Stimulated activated CD4-positive, alpha-beta T cell treated with anti-CD3 and anti-CD28 coated beads, Interleukin-12 subunit alpha, Interleukin-12 subunit beta, amount 100 ng/mL, for 24 hours (primary cell): ENCODE measurements at regions not wholly inside any gene's neighbourhood (a gene's known extent, or its start where the extent isn't known, plus 50 kb on each side); places are given as distances from the start of the nearest gene placed in this dataset.
"Not testable (repeated sequence)": the region's sequence is repeated elsewhere in the genome, so short reads cannot be mapped to it uniquely, and the experiment has no call there.

Experiments
- DNase-seq, 2 experiments: peaks; one replicate each; pipeline ENCODE4 v3.0.0-alpha.2; 2020; ENCODE audit warnings: low read depth in 2 of 2

DNA sequence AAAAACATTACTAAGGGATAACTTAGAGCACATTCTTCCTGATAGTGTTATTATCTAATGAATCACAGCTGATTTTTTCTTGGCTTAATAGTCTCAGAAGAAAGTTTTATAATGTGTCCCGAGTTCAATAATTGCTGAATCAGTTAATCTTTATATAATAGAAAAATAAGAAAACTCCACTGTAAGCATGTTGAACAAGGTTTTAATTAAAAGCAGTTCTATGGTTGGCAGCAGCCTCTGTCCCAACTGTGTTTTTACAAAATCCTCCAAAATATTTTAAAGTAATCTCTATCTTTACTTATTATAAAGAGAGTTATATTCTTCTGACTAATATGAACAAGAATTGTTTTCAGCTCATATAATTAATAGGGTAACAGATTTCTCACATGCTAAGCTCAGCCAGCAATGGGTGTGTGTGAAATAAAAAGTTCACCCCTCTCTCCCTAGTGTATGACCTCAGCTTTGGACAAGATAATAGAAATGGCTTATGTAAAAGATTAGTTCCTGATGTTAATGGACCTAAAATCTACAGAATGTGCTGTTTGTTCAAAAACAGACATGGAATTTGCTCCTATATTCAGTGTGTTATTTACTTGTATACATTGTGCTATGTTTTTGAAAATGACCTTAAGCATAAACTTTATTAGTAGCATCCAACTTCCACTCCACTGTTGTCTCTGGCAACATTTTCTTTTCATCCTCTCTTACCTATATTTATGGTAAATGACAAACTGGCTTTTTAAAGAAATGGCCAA lies 67.1 kb upstream of the DCN start:
- no peak for DNase-seq

DNA sequence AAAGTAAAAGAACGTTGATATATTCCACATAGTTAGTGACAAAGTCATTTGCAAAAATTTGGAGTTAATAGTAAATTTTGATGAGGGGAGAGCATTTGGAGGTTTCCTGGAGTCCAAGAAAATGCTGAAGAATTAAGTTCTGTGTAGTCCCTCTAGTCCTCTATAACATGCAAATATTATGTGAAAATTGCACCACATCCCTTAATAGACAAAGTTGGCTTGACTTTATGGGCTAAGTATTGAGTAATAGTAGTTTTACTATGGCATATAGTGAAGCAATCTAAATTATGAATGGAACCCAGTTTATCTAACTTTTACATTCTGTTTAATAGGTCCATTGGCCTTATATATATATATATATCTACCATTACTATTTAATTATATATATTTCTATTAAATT lies 66.4 kb upstream of the DCN start:
- DNase-seq = no peak

DNA sequence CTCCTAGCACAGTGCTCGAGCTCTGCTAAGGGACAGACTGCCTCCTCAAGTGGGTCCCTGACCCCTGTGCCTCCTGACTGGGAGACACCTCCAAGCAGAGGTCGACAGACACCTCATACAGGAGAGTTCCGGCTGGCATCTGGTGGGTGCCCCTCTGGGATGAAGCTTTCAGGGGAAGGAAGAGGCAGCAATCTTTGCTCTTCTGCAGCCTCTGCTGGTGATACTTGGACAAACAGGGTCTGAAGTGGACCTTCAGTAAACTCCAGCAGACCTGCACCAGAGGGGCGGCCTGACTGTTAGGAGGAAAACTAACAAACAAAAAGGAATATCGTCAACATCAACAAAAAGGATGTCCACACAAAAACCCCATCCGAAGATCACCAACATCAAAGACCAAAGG lies 60.6 kb upstream of the DCN start:
- not testable (repeated sequence) for DNase-seq

DNA sequence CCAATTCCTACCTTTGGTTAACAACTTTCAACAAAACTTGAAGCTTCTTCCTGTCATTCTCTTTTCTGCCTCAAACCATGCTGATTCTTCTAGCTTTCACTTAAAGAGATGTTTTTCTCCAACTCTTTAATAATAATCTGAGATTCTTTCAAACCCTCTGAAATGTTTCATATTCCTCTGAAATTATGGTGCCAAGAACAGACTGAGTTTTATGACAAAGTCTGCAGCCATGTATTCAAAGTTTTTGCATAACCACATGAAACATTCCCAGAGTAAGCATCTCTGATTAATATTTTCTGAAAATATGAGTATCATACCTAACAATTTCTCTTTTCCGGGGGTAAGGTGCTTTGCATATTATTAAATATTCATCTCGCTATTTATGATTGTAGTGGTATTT lies 59.1 kb upstream of the DCN start:
- DNase-seq = no peak

DNA sequence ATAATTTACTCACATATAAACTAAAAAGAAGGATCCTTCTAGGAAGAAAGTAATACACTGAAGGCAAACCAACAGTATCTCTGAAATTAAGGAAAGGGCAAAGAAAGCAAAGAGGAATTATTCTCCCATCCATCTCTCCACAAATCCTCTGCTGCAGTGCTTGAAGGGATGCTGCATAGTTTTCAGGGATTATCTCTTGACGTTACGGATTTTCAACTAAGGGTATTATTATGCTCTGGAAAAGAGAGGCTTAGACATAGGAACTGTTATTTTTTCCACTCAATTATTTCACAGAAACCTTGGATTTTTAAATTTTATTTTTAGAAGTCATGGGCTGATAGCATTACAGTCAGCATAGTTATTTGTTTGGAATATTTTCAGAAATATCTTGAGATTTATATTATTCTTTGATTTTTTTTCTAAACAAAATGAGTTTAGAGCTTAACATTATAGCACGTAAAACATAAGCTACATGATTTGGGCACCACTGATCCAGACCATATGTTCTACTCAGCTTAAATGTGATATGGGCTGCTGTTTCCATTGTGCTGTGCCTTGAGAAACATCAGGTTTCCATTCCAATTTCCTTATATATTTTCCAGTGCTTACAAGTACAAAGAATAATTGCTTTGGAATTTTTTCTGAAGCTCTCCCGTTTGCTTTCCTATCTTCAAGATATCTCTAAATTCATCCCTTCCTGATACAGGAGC lies 57.9 kb upstream of the DCN start:
- no peak for DNase-seq

DNA sequence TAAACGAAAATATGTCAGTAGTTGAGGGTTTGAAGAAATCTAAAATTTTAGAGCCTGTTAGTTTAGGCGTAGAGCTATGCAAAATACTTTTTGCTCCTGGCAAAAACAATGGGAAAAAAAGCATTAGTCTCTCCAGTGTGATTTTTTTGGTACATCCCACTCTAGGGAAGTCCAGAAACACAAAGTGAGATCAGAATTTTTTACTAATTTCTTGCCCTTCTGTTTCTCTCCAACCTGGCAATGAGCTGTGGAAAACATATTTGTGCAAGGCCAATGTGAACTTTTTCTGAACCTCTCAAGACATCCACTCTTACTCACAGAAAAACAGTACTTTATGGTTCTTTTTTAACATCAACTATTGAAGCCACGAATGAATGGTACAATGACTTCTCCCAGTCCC lies 56.9 kb upstream of the DCN start:
- DNase-seq = no peak
